Endothelial cell of umbilical vein (primary cell): ENCODE measurements at regions not wholly inside any gene's neighbourhood (a gene's known extent, or its start where the extent isn't known, plus 50 kb on each side); places are given as distances from the start of the nearest gene placed in this dataset.

Experiments
- BruUV-seq: library from RNA; stranded (reverse); fragments of 400-500 nt; replicated peaks from 2 replicates; lab custom pipeline; 2021; lab: Mats Ljungman, UMichigan
- CTCF ChIA-PET: fragments of 300-600, 350-600 bp; sonication (Branson Sonifier 250); formaldehyde crosslinking; loops from one replicate; lab custom pipeline; 2021; ENCODE audit warnings: antibody characterized with exemption, inconsistent platforms; lab: Charles Lee
- POLR2A ChIA-PET: fragments of 300-600, 350-600 bp; sonication (Branson Sonifier 250); formaldehyde crosslinking; loops from one replicate; lab custom pipeline; 2021; ENCODE audit warnings: antibody characterized with exemption, inconsistent platforms; lab: Charles Lee
- DNase-seq: peaks from one replicate; pipeline ENCODE4 v3.0.0-alpha.2; 2011; ENCODE audit warnings: low read depth, low spot score
- FAIRE-seq: peaks from 2 replicates; lab custom pipeline; 2011; peaks lifted over from hg19 to GRCh38; lab: Jason Lieb, UNC
- H2AFZ ChIP-seq: 2 replicates; pipeline ENCODE4 v1.6.0; 2012; ENCODE audit warnings: low read depth, low read length, control low read depth, inconsistent platforms
- H3K27ac ChIP-seq: 2 replicates; pipeline ENCODE4 v1.5.1; 2011; ENCODE audit warnings: low read depth, mild to moderate bottlenecking, control low read depth, low read length, moderate library complexity; ENCODE audit not compliant: insufficient read depth
- H3K27me3 ChIP-seq, 2 experiments: 2 replicates each; pipeline versions ENCODE4 v1.6.0 to v1.6.1; 2011; ENCODE audit warnings: low read length in 2 of 2, mixed read lengths in 1 of 2; ENCODE audit not compliant: control insufficient read depth in 2 of 2, insufficient read depth in 2 of 2
- H3K36me3 ChIP-seq, 2 experiments: 2 replicates in 1 of 2; 3 replicates in 1 of 2; pipeline ENCODE4 v1.5.1; 2011; ENCODE audit warnings: low read length in 2 of 2, mild to moderate bottlenecking in 1 of 2, moderate library complexity in 1 of 2; ENCODE audit not compliant: control insufficient read depth in 2 of 2, insufficient read depth in 2 of 2; ENCODE audit errors: extremely low read depth in 1 of 2
- H3K4me1 ChIP-seq: 3 replicates; pipeline ENCODE4 v1.5.1; 2011; ENCODE audit warnings: mild to moderate bottlenecking, low read length; ENCODE audit not compliant: control insufficient read depth, insufficient read depth; ENCODE audit errors: extremely low read depth
- H3K4me2 ChIP-seq: 2 replicates; pipeline ENCODE4 v1.6.1; 2011; ENCODE audit warnings: low read length, control low read depth, mixed read lengths; ENCODE audit not compliant: insufficient read depth
- H3K4me3 ChIP-seq, 3 experiments: fragments of 200-600 bp in 1 of 3; sonication (generic), shearing (Covaris generic) in 1 of 3; replicated peaks in 1 of 3; 2 replicates each; pipeline ENCODE4 v1.5.1; 2011 to 2016; ENCODE audit warnings: control low read depth in 3 of 3, low read length in 3 of 3, mild to moderate bottlenecking in 2 of 3, inconsistent platforms in 1 of 3, low read depth in 1 of 3, moderate library complexity in 1 of 3; ENCODE audit not compliant: insufficient read depth in 1 of 3
- H3K79me2 ChIP-seq: 2 replicates; pipeline ENCODE4 v1.6.0; 2012; ENCODE audit warnings: low read length, inconsistent platforms; ENCODE audit not compliant: control insufficient read depth, insufficient read depth
- H3K9ac ChIP-seq: replicated peaks from 2 replicates; pipeline ENCODE3; 2011; ENCODE audit warnings: low read length, control low read depth; ENCODE audit not compliant: insufficient read depth; ENCODE audit errors: extremely low read depth
- H3K9me1 ChIP-seq: replicated peaks from 3 replicates; pipeline ENCODE4 v1.6.0; 2011; ENCODE audit warnings: mild to moderate bottlenecking, low read length; ENCODE audit not compliant: control insufficient read depth, insufficient read depth; ENCODE audit errors: extremely low read depth
- H3K9me3 ChIP-seq: replicated peaks from 2 replicates; pipeline ENCODE4 v1.5.1; 2012; ENCODE audit warnings: low read length, inconsistent platforms; ENCODE audit not compliant: control insufficient read depth, insufficient read depth
- H4K20me1 ChIP-seq: replicated peaks from 2 replicates; pipeline ENCODE3; 2011; ENCODE audit warnings: mild to moderate bottlenecking, low read length; ENCODE audit not compliant: control insufficient read depth, insufficient read depth; ENCODE audit errors: extremely low read depth
- EZH2 ChIP-seq: IDR thresholded peaks from 2 replicates; pipeline ENCODE4 v1.6.1; 2012; ENCODE audit warnings: borderline replicate concordance, low read depth, mild to moderate bottlenecking, moderate library complexity, low read length, inconsistent platforms; ENCODE audit not compliant: severe bottlenecking
- FOS ChIP-seq: IDR thresholded peaks from 2 replicates; pipeline ENCODE4 v1.6.1; 2011; ENCODE audit warnings: mild to moderate bottlenecking, low read length, moderate library complexity, borderline replicate concordance; ENCODE audit not compliant: insufficient read depth
- GATA2 ChIP-seq: IDR thresholded peaks from 2 replicates; pipeline ENCODE4 v1.7.0; 2011; ENCODE audit warnings: low read depth, mild to moderate bottlenecking, moderate library complexity, mixed read lengths, low read length; ENCODE audit not compliant: insufficient read length, insufficient read depth
- JUN ChIP-seq: IDR thresholded peaks from 2 replicates; pipeline ENCODE4 v1.6.1; 2011; ENCODE audit warnings: borderline replicate concordance, low read depth; ENCODE audit not compliant: insufficient read length, insufficient read depth
- MAX ChIP-seq: IDR thresholded peaks from 2 replicates; pipeline ENCODE4 v1.6.1; 2011; ENCODE audit not compliant: insufficient read depth, insufficient read length
- MYC ChIP-seq: IDR thresholded peaks from one replicate; pipeline ENCODE4 v1.6.1; 2011; ENCODE audit warnings: mild to moderate bottlenecking, low read depth, low read length
- POLR2A ChIP-seq: IDR thresholded peaks from 2 replicates; pipeline ENCODE4 v1.6.1; 2012; ENCODE audit warnings: low read depth, mild to moderate bottlenecking, control low read depth, low read length
- POLR2AphosphoS5 ChIP-seq: IDR thresholded peaks from 2 replicates; pipeline ENCODE4 v1.6.1; 2012; ENCODE audit warnings: low read depth, mild to moderate bottlenecking, control low read depth, low read length, moderate library complexity; ENCODE audit not compliant: insufficient read depth
- dilution Hi-C: fragments of 300-500 bp; cut with MboI; formaldehyde crosslinking; loops from one replicate; pipeline ENCODE4 v1.15.0; 2019; ENCODE audit warnings: low sequenced_read_pairs; ENCODE audit not compliant: extremely low pct_ligation_motif_present
- intact Hi-C: fragments of 100-400 bp; cut with micrococcal nuclease; formaldehyde crosslinking; loops from one replicate; pipeline ENCODE4 v1.10.0; 2022
- TF ChIP-seq, protein P1 (sequence below), 2 donors: IDR thresholded peaks; 1 replicate in 1 of 2; 2 replicates in 1 of 2; pipeline ENCODE4 v1.5.1; 2011; ENCODE audit warnings: low read length in 2 of 2, mild to moderate bottlenecking in 2 of 2, moderate library complexity in 2 of 2, control low read depth in 1 of 2, inconsistent platforms in 1 of 2, low read depth in 1 of 2; ENCODE audit not compliant: insufficient read depth in 1 of 2; ENCODE audit errors: extremely low read depth in 1 of 2

DNA sequence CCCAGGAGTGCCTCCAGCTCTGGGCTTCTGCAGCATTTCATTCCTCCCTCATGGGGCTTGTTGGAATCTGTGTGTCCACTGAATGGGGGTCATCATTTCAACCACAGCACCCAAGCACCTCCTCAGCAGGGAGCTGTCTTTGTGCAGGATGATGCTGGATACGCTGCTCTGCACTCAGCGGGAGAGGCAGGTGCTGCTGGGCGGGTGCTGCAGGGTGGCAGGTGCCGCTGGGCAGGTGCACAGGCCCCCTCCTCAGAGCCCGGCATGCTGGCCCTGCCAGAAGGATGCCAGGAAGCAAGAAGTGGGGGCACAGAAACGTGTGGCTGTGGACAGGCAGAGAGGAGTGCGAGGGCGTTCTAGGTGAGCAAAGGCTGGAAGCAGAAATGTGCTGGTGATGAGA is 121.8 kb upstream of the VSTM2B start:
- Histone ChIP-seq H4K20me1 (no peaks in the 10 kb centered on the region), H3K9me3 (peaks cover 2% of the 10 kb centered on the region), H3K4me3 (no peak overlapping the region), H3K4me1 (no peaks in the 10 kb centered on the region), H3K4me2 (no peak overlapping the region), H2AFZ (no peak overlapping the region), H3K9ac (no peak overlapping the region), H3K27ac (no peak overlapping the region), H3K36me3 (no peaks in the 10 kb centered on the region), H3K79me2 (no peaks in the 10 kb centered on the region), H3K27me3 (no peaks in the 10 kb centered on the region), H3K9me1 (no peaks in the 10 kb centered on the region)
- ChIA-PET CTCF (no interaction called here), POLR2A (no interaction called here)
- no peak for FAIRE-seq
- no TSS peak for BruUV-seq
- intact Hi-C loops (no loop called here), dilution Hi-C loops (no loop called here)
- TF ChIP-seq POLR2AphosphoS5 (no peak), MAX (no peak), FOS (no peak), MYC (no peak), POLR2A (no peak), GATA2 (no peak), EZH2 (no peak), JUN (no peak)
- TF ChIP-seq, protein P1, sequence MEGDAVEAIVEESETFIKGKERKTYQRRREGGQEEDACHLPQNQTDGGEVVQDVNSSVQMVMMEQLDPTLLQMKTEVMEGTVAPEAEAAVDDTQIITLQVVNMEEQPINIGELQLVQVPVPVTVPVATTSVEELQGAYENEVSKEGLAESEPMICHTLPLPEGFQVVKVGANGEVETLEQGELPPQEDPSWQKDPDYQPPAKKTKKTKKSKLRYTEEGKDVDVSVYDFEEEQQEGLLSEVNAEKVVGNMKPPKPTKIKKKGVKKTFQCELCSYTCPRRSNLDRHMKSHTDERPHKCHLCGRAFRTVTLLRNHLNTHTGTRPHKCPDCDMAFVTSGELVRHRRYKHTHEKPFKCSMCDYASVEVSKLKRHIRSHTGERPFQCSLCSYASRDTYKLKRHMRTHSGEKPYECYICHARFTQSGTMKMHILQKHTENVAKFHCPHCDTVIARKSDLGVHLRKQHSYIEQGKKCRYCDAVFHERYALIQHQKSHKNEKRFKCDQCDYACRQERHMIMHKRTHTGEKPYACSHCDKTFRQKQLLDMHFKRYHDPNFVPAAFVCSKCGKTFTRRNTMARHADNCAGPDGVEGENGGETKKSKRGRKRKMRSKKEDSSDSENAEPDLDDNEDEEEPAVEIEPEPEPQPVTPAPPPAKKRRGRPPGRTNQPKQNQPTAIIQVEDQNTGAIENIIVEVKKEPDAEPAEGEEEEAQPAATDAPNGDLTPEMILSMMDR (IDR thresholded peaks at IDR 0.05; ENCODE audit: extremely low read depth in 1 of 2, insufficient read depth in 1 of 2, low read depth in 1 of 2, low read length in 2 of 2): no peak
- no peak for DNase-seq
